ENCODE measurements at regions not wholly inside any gene's neighbourhood (a gene's known extent, or its start where the extent isn't known, plus 50 kb on each side); places are given as distances from the start of the nearest gene placed in this dataset.
"Not testable (repeated sequence)": the region's sequence is repeated elsewhere in the genome, so short reads cannot be mapped to it uniquely, and the experiment has no call there.

DNA sequence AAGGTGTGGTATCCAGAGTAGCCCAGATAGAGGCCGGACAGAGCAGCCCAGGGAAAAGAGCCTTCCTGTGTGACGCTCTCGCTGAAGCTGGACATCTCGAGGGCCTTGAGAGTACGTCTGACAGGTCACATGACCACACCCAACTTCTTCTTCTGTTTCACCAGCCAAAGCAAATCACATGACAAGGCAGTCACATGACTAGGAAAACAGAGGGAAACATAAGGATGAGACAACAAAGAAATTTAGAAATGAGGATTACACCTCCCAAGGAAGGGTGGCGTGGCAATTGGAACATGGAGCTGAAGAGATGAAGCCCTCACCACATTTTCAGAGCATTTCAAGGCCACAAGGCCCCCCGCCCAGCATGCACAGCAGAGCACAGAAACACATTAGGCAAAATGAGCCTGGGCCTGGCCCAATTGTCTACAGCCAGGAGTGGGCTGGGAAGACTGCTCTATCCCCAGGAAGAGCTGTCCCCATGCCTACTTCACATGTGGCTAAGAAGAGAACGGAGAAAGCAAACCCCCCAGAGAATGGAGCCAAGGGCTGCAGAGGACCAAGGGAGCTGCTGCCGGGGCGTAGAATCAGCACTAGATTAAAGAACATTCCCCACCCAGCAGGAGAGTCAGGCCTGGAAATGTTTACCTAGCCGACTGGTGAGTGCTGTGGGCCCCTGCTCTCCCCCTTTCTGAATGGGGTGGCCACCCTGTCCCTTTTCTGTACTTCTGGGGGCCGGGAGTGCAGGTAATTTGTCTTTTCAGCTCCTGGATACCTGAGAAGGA lies 305.1 kb downstream of the NPHP4 start:
- DNase-seq (ENCODE audit: low read depth in 2 of 2): no peak

DNA sequence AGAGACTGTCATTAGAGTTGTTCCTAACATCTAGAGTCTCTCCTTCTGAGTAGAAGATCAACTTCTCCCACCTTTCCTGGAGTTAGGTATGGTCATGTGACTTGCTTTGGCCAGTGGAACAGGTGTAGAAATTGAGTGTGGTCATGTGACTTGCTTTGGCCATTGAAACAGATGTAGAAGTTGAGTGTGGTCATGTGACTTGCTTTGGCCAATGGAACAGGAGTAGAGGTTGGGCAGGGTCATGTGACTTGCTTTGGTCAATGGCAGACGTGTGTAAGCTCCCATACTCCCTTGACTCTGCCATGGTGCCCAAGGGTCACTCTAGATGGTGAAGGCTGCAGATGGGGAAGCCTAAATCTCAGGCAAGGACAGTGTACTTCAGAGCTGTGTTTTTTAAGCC lies 306.0 kb downstream of the NPHP4 start:
- DNase-seq (ENCODE audit: low read depth in 2 of 2): no peak

DNA sequence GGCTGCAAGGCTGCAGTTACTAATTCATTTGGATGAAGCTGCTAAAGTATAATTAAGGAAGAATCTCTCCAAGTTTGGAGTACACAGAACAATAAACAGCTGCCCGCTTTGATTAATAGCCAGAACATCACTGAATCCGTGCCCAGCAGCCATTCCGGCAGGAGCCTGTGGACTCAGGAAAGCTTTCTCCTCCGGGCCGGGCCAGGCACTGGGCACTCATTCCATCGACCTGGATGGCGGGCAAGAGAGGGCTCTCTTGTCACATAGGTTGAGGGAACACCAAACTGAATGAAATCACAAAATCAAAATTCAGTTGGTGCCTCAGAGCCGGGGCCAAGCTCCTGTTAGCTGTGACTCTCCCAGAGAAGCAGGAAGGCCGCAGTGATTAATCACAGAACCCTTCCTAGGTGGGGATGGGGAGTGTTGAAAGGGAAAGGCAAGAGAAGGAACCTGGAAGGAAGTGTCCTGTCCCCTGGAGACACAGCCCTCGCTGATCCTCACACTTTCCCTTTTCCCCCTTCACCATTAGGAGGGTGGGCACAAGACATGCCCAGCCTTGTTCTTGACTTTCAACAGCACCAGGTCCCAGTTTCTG lies 306.7 kb downstream of the NPHP4 start:
- no peak for DNase-seq (ENCODE audit: low read depth in 2 of 2)

DNA sequence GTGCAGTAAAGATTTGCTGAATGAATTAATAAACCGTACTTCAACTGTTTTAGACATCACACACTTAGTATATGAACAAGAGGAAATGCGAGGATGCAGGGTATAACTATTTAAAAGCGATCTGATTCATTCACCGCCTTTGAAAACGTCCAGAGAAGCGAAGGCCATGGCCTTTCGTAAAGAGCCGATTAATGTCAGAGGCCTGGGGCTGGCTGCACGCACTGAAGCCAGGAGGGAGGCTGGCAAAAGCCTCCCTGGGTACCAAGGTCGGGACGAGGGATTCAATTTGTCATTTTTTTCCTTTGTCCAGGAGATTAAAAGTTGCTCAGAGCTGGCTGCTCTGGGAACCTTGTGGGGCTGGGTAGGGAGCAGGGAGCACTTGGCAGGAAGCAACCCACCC lies 307.4 kb downstream of the NPHP4 start:
- DNase-seq (ENCODE audit: low read depth in 2 of 2): no peak

DNA sequence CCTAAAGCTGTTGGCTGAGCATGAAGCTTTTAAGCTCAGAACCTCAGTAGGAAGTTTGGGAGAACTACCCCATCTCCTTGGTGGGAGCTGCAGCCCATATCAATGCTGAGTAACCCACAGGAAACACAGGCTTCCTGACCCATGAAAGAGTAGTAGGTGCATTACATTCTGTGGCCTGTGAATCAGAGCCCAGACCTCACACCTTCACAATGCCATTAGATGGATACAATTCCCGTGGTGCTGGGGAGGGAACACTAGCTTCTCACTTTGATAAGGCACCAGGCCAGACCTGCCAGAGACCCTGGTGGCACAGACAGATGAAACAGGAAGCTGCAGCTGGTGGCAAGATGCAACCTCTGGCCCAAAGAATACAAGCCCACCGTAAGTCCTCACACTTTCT lies 308.8 kb downstream of the NPHP4 start:
- DNase-seq (ENCODE audit: low read depth in 2 of 2): no peak

DNA sequence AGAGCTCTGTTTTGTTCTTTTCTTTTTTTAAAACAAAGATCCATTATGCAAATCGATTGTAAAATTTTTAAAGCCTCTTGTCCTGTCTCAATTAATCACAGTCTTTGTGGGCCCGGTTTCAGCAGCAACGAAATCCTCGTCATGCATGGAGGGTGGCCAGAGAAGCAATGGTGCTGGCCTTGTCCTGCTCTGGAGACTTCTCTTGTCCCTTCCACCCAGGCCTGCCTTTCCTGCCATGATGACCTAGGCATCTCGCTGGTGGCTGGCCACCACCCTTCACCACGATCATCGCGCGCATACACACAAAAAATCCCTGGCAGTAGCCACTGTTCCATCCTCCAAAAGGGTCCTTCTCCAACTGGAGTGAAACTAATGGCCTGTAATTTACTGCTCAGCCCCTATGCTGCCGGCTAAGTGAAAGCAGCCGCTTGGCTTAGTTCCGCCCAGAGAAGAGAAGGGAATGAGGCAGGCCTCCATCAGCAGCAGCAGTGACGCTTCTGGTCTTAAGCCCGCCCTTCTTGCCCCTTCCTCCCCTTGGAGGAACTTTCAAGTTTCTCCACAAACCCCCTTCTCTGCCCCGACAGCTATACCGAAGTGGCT lies 309.5 kb downstream of the NPHP4 start:
- DNase-seq (ENCODE audit: low read depth in 2 of 2): no peak

DNA sequence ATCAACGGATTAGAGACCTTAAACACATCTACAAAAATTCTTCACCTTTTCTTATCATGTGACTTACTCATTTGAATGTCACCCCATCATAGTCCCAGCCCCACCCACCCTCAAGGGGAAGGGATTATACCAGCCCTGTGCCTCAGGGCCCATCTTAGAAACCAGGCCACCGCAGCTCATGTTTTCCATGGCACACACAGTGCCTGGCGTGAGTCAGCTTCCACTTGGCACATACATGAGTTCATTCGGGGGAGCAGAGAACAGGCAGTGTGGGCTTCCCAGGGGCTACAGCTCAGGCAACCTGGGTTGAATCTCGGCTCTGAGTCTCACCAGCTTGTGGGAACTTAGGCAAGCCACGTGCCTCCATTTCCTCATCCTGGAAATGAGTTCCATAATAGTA lies 310.6 kb downstream of the NPHP4 start:
- DNase-seq (ENCODE audit: low read depth in 2 of 2): no peak

DNA sequence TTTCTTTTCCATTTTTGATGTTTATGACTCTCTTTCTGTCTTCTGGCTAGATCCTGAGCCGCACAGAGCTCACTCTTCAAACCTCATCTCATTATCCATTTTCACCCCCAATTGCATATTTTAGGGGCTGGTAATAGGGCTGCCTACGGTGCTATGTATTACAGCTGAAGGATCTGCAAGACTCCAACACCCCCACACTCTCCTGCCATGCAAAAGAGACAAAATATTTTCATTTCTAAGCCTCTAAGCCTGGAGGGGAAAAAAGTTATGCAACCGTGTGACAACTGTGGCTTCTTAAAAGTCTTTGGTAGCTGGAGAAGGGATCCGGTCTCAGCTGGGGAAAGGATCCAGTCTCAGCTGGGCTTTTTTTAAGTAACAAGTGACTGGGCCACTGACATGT lies 311.6 kb downstream of the NPHP4 start:
- no peak for DNase-seq (ENCODE audit: low read depth in 2 of 2)

DNA sequence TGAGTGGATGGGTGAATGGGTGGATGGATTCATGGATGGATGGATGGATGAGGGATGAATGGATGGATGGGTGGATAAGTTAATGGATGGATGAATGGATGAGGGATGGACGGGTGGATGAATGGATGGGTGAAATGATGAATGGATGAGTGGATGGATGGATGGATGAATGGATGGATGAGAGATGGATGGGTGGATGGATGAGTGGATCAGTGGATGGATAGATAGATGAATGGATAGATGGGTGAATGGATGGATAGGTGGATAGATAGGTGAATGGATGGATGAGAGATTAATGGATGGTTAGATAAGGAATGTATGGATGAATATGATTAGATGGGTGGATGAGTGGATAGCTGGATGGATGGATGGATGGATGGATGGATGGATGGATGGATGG lies 313.5 kb downstream of the NPHP4 start:
- DNase-seq (ENCODE audit: low read depth in 2 of 2): no peak

DNA sequence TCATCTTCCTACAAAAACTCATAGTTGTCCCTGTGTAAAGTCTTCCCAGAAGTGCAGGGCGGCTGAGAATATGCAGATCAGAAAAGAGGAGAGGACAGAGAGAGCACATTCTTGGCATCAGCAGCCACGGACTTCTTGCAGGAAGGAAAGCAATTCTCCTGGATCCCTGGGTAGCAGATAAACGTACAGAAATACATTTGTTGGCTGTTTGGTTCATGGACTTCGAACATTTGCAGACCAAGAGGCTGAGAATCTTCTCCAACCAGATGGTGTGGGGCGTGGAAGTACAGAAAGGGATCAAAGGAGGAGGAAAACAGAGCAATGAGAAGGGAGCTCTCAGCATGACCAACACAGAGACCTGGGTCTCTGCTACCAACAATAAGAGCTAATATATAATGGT lies 319.9 kb downstream of the NPHP4 start:
- DNase-seq (ENCODE audit: low read depth in 2 of 2): not testable (repeated sequence)

DNA sequence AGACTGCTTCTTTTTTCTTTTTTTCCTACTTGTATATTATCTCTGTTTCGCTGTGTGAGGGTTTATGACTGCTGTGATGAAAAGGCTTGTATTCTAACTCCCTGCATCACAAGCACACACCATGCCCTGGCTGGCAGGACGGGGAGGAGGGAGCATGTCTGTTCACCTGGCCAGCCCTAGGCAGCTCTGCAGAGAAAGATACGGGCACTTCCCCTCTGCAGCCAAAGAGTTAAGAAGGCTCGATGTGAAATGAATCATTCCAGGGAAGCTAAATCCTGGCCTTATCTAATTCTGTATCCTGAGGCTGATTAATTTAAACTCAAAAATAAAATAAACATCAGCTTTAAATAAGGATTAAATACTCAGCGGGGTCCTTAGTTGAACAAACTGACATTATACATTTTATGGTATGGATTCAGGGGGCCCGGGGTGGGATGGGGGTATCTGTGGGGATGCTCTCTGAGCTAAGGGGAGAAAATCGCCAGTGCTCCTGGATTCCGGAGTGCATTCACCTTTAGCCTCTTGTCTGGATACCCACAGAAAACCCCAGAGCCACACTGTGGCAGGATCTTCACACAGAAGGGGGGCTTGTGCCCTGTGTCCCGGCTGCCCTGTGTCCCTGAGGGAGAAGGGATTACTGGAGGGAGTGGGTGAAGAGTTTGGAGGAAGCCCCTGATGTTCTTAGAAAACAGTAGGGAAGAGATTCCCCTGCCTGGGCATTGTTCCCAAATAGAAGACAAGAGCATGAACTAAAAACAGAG lies 321.5 kb downstream of the NPHP4 start:
- DNase-seq (ENCODE audit: low read depth in 2 of 2): no peak

DNA sequence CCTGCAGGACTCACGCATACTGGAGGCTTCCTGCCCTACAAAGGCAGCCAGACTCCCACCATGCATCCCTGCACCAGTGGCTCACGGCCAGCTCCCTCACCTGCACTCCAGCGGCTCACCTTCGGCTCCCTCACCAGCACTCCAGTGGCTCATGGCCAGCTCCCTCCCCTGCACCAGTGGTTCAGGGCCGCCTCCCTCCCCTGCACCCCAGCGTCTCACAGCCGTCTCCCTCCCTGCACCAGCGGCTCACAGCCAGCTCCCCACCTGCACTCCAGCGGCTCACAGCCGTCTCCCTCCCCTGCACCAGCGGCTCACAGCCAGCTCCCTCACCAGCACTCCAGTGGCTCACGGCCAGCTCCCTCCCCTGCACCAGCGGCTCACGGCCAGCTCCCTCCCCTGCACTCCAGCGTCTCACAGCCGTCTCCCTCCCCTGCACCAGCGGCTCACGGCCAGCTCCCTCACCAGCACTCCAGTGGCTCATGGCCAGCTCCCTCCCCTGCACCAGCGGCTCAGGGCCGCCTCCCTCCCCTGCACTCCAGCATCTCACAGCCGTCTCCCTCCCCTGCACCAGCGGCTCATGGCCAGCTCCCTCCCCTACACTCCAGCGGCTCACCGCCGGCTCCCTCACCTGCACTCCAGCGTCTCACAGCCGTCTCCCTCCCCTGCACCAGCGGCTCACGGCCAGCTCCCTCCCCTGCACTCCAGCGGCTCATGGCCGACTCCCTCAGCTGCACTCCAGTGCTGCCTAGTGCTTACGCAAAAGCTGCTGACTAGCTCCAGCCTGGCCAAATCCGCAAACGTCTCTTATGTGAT lies 324.5 kb downstream of the NPHP4 start:
- DNase-seq (ENCODE audit: low read depth in 2 of 2): no peak

DNA sequence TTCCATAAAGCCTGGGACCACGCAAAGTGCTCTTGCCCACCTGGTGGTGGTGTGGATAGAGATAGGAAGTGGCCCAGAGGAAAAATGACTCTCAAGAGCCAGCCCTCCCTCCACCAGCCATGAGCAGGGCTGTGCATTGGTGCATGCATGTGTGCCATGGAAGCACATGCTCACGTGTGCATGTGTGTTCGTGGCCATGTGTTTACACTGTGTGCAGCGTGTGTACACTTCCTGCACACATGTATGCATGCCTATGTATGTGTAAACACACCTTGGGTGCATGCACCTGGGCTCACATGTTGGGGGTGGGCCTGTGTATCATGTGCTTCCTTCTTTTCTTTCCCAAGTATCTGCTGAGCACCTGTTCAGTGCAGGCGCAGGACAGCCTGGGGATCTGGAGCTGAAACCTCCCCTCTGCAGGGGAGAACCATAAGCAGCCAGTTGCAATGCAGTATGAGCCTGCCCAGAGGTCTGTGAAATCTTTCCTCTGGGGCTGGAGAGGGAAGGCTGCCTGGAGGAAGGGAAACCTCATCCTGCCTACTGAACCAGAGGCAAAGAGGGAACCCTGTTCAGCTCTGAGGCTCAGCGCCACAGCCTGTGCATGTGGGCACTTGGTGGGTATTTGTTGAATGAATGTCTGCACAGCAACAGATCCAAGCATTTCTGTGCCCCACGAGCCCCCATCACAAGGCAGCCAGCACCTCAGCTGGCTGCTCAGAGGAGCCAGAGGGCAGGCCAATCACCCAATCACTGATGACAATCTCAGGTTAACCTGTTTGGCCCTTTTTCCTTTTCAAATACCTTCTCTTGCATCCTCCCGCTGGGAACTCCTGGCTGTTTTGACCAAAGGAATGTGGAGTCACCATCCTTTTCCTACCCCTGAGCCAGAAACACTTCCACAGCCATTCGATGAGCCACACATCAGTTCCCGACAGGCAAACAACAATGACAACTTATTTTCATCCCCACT lies 327.0 kb downstream of the NPHP4 start:
- DNase-seq (ENCODE audit: low read depth in 2 of 2): no peak

DNA sequence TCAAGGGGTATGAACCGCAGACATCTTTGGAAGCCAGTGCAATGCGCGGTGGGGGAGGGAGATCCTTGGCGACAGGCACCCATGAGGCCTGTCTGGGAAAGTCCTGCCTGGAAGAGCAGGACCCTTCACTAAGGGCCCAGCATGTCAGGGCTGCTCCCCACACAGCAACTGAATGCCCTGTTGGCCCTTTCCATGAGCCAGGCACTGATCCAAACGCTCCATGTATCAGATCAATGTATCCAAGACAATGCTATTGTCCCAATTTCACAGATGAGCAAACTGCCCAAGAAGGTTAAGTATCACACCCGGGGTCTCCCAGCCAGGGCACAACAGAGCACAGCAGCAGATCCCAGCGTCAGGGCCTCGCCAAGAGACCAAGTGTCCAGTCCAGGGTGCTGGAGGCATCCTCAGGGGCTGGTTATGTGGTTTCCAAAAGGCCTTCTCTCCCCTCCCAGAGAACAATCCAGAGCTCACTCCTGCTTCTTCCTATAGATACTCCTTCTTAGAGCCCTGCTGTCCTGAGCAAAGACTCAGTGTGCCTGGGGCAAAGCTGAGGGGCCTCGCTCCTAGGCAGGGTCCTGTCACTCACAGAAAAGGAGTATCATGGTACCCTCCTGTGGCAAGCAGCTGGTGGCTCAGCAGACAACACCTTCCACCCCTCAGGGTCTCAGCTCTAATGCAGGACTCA lies 328.0 kb downstream of the NPHP4 start:
- no peak for DNase-seq (ENCODE audit: low read depth in 2 of 2)

DNA sequence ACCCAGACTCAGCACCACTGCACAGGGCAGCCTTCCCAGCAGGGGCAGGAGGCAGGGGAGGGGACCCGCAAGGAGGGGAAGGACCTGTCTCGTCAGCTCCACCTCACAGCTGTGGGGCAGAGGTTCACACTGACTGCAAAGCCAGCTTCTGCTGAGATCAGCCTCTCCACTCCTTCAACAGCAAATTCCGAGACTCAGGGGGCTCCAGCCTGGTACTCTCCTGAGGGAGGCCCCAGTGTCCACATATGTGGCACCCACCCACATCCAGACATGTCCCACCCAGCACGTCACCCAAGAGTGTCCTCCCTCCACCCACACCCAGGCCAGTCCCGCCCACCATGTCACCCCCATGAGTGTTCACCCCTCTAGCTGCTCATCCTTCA lies 329.5 kb downstream of the NPHP4 start:
- DNase-seq (ENCODE audit: low read depth in 2 of 2): no peak

DNA sequence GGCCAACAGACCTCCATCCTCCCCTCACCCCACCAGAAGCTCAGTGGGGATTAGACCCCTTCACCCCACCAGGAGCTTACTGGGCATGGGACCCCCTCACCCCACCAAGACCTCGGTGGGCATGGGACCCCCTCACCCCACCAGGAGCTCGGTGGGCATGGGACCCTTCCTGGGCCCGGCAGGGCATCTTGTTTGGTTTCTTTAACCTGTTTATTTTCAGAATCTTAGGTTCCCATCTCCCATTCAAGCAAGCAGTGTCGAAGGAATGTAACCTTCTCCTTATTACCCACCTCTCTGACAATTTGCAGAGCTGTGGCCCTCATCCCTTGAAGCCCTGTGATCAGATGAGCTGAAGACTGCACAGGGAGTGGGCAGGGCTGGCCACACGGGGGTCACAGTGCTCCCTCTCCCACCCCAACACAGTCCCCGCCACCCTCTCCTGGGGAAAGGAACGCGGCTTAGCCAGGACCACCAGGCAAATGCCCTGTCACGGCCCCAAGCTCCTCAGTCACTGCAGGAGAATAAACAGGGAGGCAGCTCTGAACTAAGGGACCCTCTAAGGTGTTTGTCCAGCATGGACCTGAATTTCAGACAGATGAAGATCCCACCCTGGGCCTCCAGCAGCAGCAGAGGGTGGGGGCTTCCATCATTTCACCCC lies 330.0 kb downstream of the NPHP4 start:
- no peak for DNase-seq (ENCODE audit: low read depth in 2 of 2)

DNA sequence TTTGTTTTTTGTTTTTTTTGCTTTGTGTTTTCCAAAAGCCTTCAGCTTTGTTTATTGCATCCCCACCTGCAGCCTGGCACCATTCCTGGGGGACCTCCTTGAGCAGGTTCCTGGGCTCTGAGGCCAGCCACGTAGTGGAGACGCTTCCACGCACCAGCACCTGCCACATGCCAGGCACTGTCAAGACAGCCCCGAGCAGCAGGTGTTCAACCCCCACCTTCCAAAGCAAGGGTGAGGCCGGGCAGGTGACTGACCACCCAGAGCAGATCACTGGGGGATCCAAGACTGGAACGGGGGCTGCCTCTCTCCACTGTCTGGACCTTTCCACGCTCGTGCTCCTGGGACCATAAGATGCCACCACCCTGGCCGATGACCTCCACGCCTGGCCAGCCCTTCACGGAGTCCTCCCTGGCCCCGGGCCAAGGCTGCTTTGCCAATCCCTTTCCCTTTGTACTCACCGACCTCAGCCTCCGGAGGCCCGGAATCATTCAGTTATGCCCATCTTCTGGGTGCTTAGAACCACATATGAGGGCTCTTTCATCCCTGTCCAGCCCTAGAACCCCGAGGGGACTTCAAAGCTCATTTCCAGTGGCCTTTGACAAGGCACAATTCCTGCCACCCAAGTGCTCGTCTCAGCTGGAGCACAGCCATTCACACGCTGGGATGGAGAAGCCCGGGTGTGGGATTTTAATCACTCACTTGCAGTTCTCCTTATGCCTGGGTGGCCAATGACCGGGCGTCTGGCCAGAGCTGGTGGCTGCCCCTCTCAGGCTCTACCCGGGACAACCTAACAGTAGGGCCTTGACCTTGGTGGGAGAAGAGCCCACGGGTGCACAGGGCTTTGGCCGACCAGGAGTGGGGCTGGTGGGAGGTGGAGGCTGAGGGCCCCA lies 330.8 kb downstream of the NPHP4 start:
- DNase-seq (ENCODE audit: low read depth in 2 of 2): no peak

DNA sequence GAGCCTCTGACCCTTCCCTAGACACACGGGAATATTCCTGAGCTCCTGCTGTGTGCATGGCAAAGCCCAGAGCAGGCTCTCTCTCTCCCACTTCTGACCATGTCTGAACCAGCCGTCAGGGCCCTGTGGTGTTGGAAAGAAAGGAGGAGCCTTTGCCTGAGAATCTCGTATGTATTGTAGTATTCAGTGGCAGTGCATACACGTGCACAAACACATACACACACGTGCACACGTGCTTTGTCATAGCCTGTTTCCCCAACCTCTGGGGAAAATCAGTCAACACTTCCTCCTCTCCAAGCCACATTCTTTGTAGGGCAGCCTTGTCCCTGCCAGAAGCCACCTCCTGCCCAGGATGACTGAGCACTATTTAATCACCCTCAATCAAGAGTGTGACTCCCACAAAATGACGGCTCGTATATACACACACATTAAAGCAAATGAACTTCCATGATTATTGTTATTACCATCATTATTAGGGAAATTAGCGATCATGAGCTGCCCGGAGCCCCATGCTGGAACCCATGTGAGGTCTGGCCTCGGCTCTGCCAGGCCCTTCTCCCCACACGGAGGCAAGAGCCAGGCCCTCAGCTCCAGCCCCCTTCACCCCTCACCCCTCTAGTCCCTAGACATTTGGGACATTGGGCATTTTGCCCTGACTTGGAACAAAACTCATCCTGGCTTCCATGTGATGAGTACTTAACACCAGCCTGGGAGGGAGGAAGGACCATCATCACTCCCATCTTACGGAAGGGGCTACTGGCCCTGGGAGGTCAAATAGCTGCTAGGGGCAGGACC lies 331.9 kb downstream of the NPHP4 start:
- no peak for DNase-seq (ENCODE audit: low read depth in 2 of 2)

Measured in fibroblast of skin of left biceps (primary cell).